Astrocyte (in vitro differentiated cells and primary cell): ENCODE measurements at regions not wholly inside any gene's neighbourhood (a gene's known extent, or its start where the extent isn't known, plus 50 kb on each side); places are given as distances from the start of the nearest gene placed in this dataset.
A peak's percentile ranks its signal among the peaks of the same experiment; 100 is the strongest.

Experiments
- DNase-seq: peaks from one replicate; pipeline ENCODE4 v3.0.0-alpha.2; 2010; ENCODE audit warnings: low read depth
- FAIRE-seq: peaks from 2 replicates; lab custom pipeline; 2011; peaks lifted over from hg19 to GRCh38; lab: Jason Lieb, UNC
- H2AFZ ChIP-seq: 2 replicates; pipeline ENCODE4 v1.6.0; 2012; ENCODE audit warnings: low read depth, low read length, inconsistent platforms
- H3K27ac ChIP-seq: 2 replicates; pipeline ENCODE4 v1.5.1; 2011; ENCODE audit warnings: low read depth, low read length, inconsistent platforms
- H3K27me3 ChIP-seq: 2 replicates; pipeline ENCODE4 v1.6.0; 2011; ENCODE audit warnings: low read length, inconsistent platforms; ENCODE audit not compliant: insufficient read depth
- H3K36me3 ChIP-seq: 2 replicates; pipeline ENCODE4 v1.5.1; 2011; ENCODE audit warnings: low read length, inconsistent platforms; ENCODE audit not compliant: insufficient read depth
- H3K4me1 ChIP-seq: 2 replicates; pipeline ENCODE4 v1.5.1; 2011; ENCODE audit warnings: low read length, inconsistent platforms; ENCODE audit not compliant: insufficient read depth
- H3K4me2 ChIP-seq: 2 replicates; pipeline ENCODE4 v1.6.0; 2012; ENCODE audit warnings: low read length, inconsistent platforms
- H3K4me3 ChIP-seq: 2 replicates; pipeline ENCODE4 v1.5.1; 2011; ENCODE audit warnings: low read depth, mild to moderate bottlenecking, low read length, inconsistent platforms; ENCODE audit not compliant: insufficient read depth
- H3K79me2 ChIP-seq: 2 replicates; pipeline ENCODE4 v1.6.0; 2012; ENCODE audit warnings: mild to moderate bottlenecking, low read length, inconsistent platforms; ENCODE audit not compliant: insufficient read depth
- H3K9ac ChIP-seq: 2 replicates; pipeline ENCODE4 v1.6.0; 2012; ENCODE audit warnings: mild to moderate bottlenecking, low read length, inconsistent platforms
- H3K9me3 ChIP-seq: 2 replicates; pipeline ENCODE4 v1.5.1; 2012; ENCODE audit warnings: low read depth, mild to moderate bottlenecking, low read length, inconsistent platforms; ENCODE audit not compliant: insufficient read depth
- H4K20me1 ChIP-seq: 2 replicates; pipeline ENCODE4 v1.6.0; 2012; ENCODE audit warnings: low read length, inconsistent platforms; ENCODE audit not compliant: insufficient read depth
- H3K27ac Mint-ChIP-seq: one replicate; pipeline ENCODE4 v1.8.0; 2021; ENCODE audit warnings: mild to moderate bottlenecking, mixed read lengths; ENCODE audit not compliant: unreplicated experiment
- H3K27me3 Mint-ChIP-seq: one replicate; pipeline ENCODE4 v1.8.0; 2021; ENCODE audit warnings: low read depth, mixed read lengths; ENCODE audit not compliant: unreplicated experiment
- H3K36me3 Mint-ChIP-seq: one replicate; pipeline ENCODE4 v1.8.0; 2021; ENCODE audit warnings: low read depth, mixed read lengths; ENCODE audit not compliant: unreplicated experiment
- H3K4me1 Mint-ChIP-seq: one replicate; pipeline ENCODE4 v1.8.0; 2021; ENCODE audit warnings: low read depth, mixed read lengths; ENCODE audit not compliant: unreplicated experiment
- H3K4me3 Mint-ChIP-seq: one replicate; pipeline ENCODE4 v1.8.0; 2021; ENCODE audit warnings: mild to moderate bottlenecking, moderate library complexity, mixed read lengths; ENCODE audit not compliant: unreplicated experiment
- H3K9me3 Mint-ChIP-seq: one replicate; pipeline ENCODE4 v1.8.0; 2021; ENCODE audit warnings: mild to moderate bottlenecking, mixed read lengths; ENCODE audit not compliant: unreplicated experiment
- CTCF ChIP-seq: IDR thresholded peaks from 2 replicates; pipeline ENCODE4 v1.5.1; 2011; ENCODE audit warnings: low read depth, mild to moderate bottlenecking, inconsistent platforms, low read length, moderate library complexity; ENCODE audit not compliant: insufficient read depth
- EZH2 ChIP-seq: IDR thresholded peaks from 2 replicates; pipeline ENCODE4 v1.6.1; 2012; ENCODE audit warnings: mild to moderate bottlenecking, low read length, inconsistent platforms; ENCODE audit not compliant: insufficient read depth

- no peak for TF ChIP-seq CTCF
- TF ChIP-seq EZH2: no peak
These were observed 284.6 kb downstream of the SEC14L1 start for GRCh38 chr17:77425348-77425747.

GRCh38 chr17:77425791-77426641 is 285.2 kb downstream of the SEC14L1 start:
- H3K4me3 Mint-ChIP-seq: peak overlapping the region; percentile 14
- H3K9me3 Mint-ChIP-seq: no peaks in the 10 kb centered on the region
- DNase-seq (peak; percentile 82), FAIRE-seq (no peak)
- peaks cover 98% of the 10 kb centered on the region for H3K4me1 ChIP-seq
- no peaks in the 10 kb centered on the region for H3K27me3 ChIP-seq
- H3K36me3 ChIP-seq: no peaks in the 10 kb centered on the region
- peak overlapping the region; percentile 93 for H3K27ac ChIP-seq
- H2AFZ ChIP-seq: no peak overlapping the region
- H3K9me3 ChIP-seq: no peaks in the 10 kb centered on the region
- H3K36me3 Mint-ChIP-seq: peaks cover 5% of the 10 kb centered on the region
- H3K4me3 ChIP-seq: no peak overlapping the region
- peak overlapping the region; percentile 66 for H3K27ac Mint-ChIP-seq
- H3K9ac ChIP-seq: peak overlapping the region; percentile 74
- peaks cover 50% of the 10 kb centered on the region for H4K20me1 ChIP-seq
- H3K27me3 Mint-ChIP-seq: no peaks in the 10 kb centered on the region
- TF ChIP-seq CTCF: no peak
- no peak for TF ChIP-seq EZH2
- H3K4me1 Mint-ChIP-seq: peaks cover 62% of the 10 kb centered on the region
- H3K79me2 ChIP-seq: peaks cover 85% of the 10 kb centered on the region
- peak overlapping the region; percentile 70 for H3K4me2 ChIP-seq

More at GRCh38 chr17:77425348-77425747, 284.6 kb downstream of the SEC14L1 start:
- peak overlapping the region; percentile 74 for H3K9ac ChIP-seq
- H3K4me1 ChIP-seq: peaks cover 98% of the 10 kb centered on the region
- H3K36me3 ChIP-seq: no peaks in the 10 kb centered on the region
- H3K4me3 Mint-ChIP-seq: no peak overlapping the region
- H3K4me3 ChIP-seq: no peak overlapping the region
- H3K27ac Mint-ChIP-seq: no peak overlapping the region
- no peak for FAIRE-seq
- H3K9me3 ChIP-seq: no peaks in the 10 kb centered on the region
- no peak overlapping the region for H2AFZ ChIP-seq
- no peaks in the 10 kb centered on the region for H3K27me3 Mint-ChIP-seq
- no peaks in the 10 kb centered on the region for H3K27me3 ChIP-seq
- peaks cover 65% of the 10 kb centered on the region for H3K4me1 Mint-ChIP-seq
- H3K27ac ChIP-seq: peak overlapping the region; percentile 93
- DNase-seq: no peak
- H3K9me3 Mint-ChIP-seq: no peaks in the 10 kb centered on the region
- H3K36me3 Mint-ChIP-seq: peaks cover 5% of the 10 kb centered on the region
- H4K20me1 ChIP-seq: peaks cover 57% of the 10 kb centered on the region
- peak overlapping the region; percentile 70 for H3K4me2 ChIP-seq
- H3K79me2 ChIP-seq: peaks cover 85% of the 10 kb centered on the region
